ENCODE measurements at regions not wholly inside any gene's neighbourhood (a gene's known extent, or its start where the extent isn't known, plus 50 kb on each side); places are given as distances from the start of the nearest gene placed in this dataset.
"Not testable (repeated sequence)": the region's sequence is repeated elsewhere in the genome, so short reads cannot be mapped to it uniquely, and the experiment has no call there.

DNA sequence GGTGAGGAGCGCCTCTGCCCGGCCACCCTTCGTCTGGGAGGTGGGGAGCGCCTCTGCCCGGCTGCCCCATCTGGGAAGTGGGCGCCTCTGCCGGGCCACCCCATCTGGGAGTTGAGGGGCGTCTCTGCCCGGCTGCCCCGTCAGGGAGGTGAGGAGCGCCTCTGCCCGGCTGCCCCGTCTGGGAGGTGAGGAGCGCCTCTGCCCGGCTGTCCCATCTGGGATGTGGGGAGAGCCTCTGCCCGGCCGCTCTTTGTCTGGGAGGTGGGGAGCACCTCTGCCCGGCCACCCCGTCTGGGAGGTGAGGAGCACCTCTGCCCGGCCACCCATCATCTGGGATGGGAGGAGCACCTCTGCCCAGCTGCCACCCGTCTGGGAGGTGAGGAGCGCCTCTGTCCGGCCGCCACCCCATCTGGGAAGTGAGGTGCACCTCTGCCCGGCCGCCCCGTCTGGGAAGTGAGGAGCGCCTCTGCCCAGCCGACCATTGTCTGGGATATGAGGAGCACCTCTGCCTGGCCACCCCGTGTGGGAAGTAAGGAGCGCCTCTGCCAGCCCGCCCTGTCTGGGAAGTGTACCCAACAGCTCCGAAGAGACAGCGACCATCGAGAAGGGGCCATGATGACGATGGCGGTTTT is 144.2 kb upstream of the PRDX4 start:
- intact Hi-C loops (cut with DNase I, micrococcal nuclease); DNase-seq; ATAC-seq: not testable (repeated sequence)

DNA sequence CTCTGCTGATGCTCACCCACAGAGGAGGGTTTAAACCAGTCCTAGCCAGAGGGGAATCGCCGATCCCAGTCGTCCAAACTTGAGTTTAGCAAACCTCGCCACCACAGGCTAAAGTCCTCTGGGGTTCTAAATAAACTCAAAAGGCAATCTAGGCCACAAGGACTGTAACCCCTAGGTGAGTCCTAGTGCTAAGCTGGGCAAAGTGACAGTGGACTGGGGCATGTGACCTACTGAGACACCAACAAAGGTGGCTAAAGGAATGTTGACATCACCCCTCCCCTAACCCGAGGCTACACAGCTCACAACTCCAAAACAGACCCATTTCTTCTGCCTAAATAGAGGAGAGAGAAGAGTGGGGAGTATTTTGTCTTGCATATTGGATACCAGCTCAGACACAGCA is 142.8 kb upstream of the PRDX4 start:
- no peak for DNase-seq
- intact Hi-C loops (cut with DNase I, micrococcal nuclease), result no loop called here
- no peak for ATAC-seq

DNA sequence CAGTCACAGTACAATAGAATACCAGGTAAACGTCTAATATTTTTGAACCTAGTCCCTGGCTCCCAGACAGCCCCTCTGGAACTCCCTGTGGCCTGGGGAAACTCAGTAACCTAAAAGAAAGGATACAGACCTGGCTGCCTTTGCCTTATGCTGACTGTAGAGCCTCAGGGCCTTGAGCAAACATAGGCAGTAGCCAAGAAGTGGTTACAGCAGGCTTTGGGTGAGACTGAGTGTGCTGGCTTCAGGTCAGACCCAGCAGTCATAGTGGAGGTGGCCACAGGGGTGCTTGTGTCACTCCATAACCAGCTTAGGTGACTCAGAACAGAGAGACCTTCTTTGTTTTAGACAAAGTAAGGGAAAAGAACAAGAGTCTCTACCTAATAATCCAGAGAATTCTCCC is 141.8 kb upstream of the PRDX4 start:
- no peak for ATAC-seq
- no peak for DNase-seq
- intact Hi-C loops (cut with DNase I, micrococcal nuclease), result no loop called here

DNA sequence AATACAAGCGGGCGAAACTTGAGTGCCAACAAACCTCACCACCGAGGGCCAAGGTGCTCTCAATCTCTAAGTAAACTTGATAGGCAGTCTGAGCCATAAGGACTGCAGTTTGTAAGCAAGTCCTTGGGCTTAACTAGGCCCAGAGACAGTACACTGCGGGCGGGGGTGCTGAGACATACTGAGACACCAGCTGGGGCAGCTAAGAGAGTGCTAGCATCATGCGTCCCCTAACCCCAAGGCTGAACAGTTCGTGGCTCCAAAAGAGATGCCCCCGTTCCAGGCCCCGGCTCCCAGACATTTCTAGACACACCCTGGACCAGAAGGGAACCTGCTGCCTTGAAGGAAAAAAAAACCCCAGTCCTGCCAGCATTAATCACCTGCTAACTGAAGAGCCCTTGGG is 126.8 kb upstream of the PRDX4 start:
- ATAC-seq, result no peak
- intact Hi-C loops (cut with DNase I, micrococcal nuclease), result no loop called here
- DNase-seq, result no peak

DNA sequence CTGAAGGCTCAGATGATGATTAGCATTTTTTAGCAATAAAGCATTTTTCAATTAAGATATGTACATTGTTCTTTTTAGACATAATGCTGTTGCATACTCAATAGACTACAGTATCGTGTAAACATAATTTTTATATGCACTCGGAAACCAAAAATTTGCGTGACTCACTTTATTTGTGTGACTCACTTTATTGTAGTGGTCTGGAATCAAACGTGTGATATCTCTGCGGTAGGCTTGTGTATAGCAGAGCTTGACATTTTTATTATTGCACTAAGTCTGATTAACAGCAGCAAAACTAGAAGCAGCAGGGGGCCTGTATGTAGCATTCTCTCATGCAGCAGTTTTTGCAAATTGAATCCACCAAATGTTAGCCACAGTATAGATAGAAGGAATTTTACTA is 119.1 kb upstream of the PRDX4 start:
- intact Hi-C loops (cut with DNase I, micrococcal nuclease), result no loop called here
- ATAC-seq (no peak), DNase-seq (no peak)

DNA sequence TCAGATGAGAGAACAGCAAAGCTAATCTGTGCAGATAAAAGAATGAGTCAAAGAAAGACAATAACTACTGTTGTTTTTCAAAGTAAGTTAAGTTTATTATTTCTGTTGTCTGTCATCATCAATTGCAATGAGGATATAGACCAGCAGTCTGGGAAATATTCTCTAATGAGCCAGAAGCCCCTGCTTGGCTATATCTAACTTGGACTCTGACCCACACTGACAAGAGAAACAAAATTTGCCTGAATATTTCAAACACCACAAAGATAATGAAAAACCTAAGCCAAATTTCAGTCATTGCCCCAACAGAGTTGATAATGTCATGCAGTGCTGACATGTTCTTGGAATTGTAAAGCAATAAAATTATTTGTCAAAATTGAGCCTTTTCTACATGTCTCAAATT is 115.0 kb upstream of the PRDX4 start:
- DNase-seq, result no peak
- no peak for ATAC-seq
- intact Hi-C loops (cut with DNase I, micrococcal nuclease), result no loop called here

DNA sequence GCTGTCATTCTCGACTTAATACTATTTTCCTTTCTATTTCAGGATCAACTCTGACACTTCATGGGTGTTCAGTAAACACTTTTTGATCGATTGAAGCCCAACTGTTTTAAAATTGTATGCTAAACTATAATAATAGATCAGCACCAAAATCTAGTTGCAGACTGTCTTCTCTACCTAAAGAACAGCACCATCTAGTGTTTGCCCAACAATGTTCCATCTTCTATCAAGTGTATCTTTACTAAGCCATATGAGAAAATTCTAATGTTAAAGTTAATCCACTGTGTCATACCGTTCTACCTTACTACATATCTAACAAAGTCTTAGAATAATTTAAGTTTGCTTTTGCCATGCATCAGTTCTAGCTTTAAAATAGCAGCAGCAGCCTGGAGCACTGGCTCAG is 113.0 kb upstream of the PRDX4 start:
- DNase-seq (no peak), ATAC-seq (no peak)
- intact Hi-C loops (cut with DNase I, micrococcal nuclease), result no loop called here

DNA sequence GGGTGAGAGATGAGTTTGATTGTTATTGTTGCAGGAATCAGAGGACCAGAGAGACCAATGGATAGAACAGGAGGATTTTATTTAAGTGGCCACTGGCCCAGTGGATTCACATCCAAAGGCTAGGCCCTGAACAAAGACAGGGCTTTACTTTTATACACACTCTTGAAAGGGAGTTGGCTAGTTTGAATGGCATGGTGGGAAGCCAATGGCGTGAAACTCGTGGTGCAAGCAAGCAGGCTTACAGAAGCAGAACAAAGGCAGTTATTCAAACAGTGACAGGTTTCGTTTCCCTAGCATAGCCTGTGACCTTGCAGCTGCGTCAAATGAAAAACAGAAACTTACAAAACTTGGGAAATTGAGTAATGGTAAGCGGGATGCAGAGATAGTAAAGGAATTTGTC is 110.2 kb upstream of the PRDX4 start:
- no peak for ATAC-seq
- intact Hi-C loops (cut with DNase I, micrococcal nuclease), result no loop called here
- no peak for DNase-seq

DNA sequence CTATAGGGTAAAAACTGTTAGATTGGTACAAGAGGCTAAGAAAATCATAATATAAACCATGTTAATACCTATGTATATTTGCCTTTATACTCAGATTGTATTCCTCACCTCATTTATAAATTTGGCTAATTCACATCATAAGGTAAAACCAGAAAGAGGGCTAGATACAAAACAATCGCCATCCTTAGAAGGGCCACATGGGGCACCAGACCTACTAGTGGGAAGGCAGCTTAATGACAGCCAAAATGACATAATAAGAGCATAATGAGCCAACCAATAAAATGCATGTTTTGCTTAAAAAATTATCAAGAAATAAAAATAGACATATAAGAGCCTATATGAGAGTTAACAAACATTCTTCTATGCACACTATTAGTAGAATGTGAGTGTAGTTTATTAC is 107.3 kb upstream of the PRDX4 start:
- ATAC-seq, result no peak
- DNase-seq, result no peak
- intact Hi-C loops (cut with DNase I, micrococcal nuclease), result no loop called here

DNA sequence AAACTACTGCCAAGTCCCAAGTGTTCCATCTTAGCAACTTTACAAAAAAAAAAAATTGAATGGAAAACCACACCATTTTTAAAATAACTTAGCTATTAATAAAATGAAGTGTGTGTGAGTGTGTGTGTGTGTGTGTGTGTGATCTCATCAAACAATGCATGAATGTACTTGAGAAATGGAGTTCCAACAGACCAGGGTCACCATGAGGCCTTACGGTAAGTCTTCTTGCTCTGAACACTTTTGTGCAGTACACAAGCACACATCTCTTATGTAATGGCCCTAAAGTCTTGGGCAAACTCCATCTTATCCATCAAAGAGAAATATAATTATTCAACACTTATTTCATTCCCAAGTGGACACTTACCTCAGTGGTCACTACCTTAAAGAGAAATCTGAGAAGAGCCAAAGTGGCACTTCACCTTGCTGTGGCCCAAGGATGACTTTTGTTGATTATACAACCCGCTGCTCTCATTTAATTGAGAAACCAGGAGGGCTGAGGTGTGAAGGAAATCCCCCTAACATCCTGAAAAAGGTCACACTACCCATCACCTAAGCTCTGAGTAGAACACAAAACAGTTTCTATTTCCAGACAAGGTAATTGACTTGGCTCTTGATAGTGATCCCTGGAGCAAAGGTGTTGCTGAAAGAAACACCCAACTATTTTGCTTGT is 96.5 kb upstream of the PRDX4 start:
- intact Hi-C loops (cut with DNase I, micrococcal nuclease), result no loop called here
- no peak for DNase-seq
- no peak for ATAC-seq

DNA sequence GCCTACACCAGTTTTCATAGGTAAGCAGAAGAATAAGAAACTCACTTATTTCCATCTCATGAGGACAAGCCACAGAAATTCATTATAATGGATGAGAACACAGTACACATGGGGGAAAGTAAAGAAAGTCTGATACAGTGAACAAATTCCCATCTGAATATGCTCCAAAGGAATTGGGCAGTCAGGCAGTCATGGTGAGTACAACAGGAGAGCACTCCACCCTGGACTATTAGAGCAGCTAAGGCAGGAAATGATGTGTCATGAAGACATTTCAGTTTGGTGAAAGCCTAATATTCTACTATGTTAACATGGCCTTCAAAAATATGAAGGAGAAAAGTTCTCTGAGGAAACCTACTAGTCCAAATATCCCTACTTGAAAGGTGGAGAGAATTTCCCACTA is 92.0 kb upstream of the PRDX4 start:
- intact Hi-C loops (cut with DNase I, micrococcal nuclease), result no loop called here
- ATAC-seq, result no peak
- DNase-seq, result no peak

DNA sequence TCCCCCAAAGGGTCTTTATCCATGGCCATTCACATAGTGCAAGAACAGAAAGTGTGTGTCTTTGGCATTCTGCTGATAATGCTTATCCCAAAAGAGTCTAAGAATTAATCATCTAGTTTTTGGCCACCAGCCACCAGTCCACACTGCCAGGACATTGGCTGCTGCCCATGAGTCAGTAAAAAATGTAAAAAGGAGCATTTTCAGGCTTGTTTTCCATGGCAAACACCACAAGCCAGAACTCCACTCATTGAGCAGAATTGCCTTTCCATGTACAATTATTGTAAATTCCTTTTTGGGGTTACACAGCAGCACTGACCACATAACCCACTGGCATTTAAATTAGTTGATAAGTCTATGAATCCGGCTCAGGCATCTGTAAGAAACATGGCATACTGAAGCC is 89.2 kb upstream of the PRDX4 start:
- intact Hi-C loops (cut with DNase I, micrococcal nuclease), result no loop called here

DNA sequence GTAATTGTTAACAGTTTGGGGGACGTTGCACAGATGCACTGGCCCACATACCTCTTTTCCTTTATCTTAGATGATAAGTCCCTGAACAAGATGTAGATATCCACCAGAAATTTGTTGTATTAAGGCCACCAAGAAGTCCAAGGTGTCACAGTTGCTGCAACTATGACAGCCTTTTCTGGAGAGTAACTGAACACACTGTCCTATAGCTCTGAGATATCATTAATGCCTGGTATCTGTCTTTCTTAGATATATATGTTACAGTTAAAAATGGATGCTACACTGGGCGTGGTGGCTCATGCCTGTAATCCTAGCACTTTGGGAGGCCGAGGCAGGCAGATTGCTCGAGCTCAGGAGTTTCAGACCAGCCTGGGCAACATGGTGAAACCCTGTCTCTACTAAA is 77.8 kb upstream of the PRDX4 start:
- DNase-seq (no peak), ATAC-seq (no peak)
- intact Hi-C loops (cut with DNase I, micrococcal nuclease), result no loop called here

More for the DNA sequence above, 89.2 kb upstream of the PRDX4 start:
- DNase-seq (no peak), ATAC-seq (no peak)

DNA sequence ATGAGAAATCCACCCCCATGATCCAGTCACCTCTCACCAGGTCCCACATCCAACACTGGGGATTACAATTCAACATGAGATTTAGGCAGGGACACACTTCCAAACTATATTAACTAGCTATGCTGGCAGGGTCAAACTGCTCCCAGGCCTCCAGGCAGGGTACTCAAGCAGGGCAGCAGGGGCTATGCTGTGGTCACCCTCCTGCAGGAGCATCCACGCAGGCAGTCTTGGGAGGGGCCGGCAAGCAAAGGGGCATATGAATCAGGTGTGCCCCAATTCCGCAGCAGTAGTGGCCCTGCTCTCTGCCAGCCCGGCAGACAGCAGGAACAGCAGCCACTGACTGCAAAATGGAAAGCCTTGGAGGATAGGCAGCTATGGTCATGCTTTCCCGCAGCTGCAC is 74.6 kb upstream of the PRDX4 start:
- DNase-seq (no peak), ATAC-seq (no peak)
- intact Hi-C loops (cut with DNase I, micrococcal nuclease), result no loop called here

DNA sequence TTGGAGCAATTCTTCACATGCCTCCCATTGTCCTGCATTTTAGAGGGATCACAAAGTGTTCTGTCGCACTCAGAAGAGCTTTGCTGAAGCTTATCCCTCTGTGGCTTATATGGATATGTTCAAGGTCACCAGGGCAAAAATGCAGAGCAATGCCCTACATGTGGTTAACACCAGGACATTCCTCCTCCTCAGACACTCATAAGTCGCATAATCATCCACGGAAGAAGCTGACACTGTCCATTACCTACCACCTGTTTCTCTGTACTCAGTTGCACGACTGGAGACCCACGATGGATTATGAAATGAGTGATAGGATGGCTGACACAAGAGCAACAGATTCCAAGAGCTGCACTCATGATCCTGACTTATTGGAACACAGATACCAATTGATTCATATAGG is 68.7 kb upstream of the PRDX4 start:
- intact Hi-C loops (cut with DNase I, micrococcal nuclease), result no loop called here
- DNase-seq, result no peak
- no peak for ATAC-seq

DNA sequence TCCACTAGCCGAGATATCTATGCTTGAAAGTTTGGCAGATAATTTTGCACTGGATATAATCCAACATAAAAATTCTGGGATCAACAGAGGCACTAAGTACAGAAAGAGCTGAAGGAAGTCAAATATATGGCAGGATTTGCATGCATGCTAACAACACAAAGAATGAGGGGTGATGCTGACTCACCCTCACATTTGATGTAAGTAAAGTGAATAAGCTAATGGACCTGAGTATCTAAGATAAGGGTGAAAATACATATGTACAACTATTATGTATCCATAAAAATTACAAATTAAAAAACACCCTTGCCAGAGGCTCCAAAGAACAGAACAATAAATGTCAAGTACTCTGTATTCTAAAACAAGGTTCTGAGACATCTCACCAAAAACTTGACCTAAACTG is 63.8 kb upstream of the PRDX4 start:
- no peak for DNase-seq
- no peak for ATAC-seq
- intact Hi-C loops (cut with DNase I, micrococcal nuclease), result no loop called here

DNA sequence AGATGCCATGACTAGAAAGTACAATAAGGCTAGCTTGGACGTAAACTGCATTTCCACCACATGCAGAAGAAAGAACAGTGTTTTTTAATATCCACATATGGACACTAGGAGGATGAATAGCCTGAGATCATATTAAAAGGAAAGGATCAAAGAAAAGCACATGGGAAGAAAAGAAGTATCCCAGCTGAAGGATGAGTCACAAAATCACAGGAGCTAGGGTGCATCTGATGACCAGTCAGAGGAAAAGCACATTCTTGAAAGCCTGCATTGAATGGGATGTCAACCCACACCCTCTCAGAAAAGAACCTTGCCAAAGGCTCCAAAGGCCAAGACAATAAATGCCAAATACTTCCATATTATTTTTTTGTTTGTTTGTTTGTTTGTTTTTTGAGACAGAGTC is 56.8 kb upstream of the PRDX4 start:
- ATAC-seq (no peak), DNase-seq (no peak)
- intact Hi-C loops (cut with DNase I, micrococcal nuclease), result no loop called here

DNA sequence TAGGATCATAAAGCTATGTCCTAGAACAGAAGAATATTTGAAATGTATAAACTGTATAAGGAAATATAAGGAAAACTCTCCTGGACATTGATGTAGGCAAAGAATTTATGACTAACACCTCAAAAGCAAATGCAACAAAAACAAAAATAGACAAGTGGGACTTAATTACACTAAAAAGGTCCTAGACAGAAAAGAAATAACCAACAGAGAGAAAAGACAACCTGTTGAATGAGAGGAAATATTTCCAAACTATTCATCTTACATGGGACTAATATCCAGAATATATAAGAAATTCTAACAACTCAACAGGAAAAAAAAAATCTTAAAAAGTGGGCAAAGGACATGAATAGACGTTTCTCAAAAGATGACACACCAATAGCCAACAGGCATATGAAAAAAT is 54.4 kb upstream of the PRDX4 start:
- intact Hi-C loops (cut with DNase I, micrococcal nuclease), result no loop called here
- no peak for ATAC-seq
- DNase-seq, result no peak

DNA sequence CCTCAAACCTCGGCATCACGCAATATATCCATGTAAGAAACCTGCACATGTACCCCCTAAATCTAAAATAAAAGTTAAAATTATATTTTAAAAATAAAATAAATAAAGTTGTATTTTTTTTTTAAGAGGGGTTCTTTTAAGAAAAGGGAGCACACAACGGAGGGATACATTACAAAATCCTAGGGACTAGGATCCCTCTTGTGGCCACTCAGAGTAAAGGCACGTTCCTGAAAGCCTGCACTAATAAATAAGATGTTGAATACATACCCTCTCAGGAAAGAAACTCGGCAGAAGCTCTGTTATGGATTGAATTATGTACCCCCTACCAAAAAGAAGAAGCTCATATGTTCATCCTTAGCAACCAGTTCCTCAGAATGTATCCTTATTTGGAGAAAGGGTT is 50.9 kb upstream of the PRDX4 start:
- ATAC-seq (peak; percentile 39), DNase-seq (no peak)
- intact Hi-C loops (cut with DNase I, micrococcal nuclease), result no loop called here

Measured in left colon (tissue), 2 donors.